Esophagus squamous epithelium (tissue), 4 donors: ENCODE measurements at regions not wholly inside any gene's neighbourhood (a gene's known extent, or its start where the extent isn't known, plus 50 kb on each side); places are given as distances from the start of the nearest gene placed in this dataset.

Experiments used
- POLR2A ChIP-seq, 4 donors: fragments of 450-650 bp; IDR thresholded peaks; one replicate each; pipeline ENCODE4 v1.6.1; 2017; ENCODE audit warnings: antibody characterized with exemption in 4 of 4, mild to moderate bottlenecking in 4 of 4, moderate library complexity in 3 of 4
- TF ChIP-seq, protein P1 (sequence below), 6 experiments: fragments of 450-650 bp in 4 of 6; fragments of 200-600 bp in 2 of 6; sonication (generic) in 2 of 6; IDR thresholded peaks; one replicate each; pipeline ENCODE4 v1.5.1; 2016 to 2019; ENCODE audit warnings: antibody characterized with exemption in 6 of 6, mild to moderate bottlenecking in 4 of 6, moderate library complexity in 4 of 6

DNA sequence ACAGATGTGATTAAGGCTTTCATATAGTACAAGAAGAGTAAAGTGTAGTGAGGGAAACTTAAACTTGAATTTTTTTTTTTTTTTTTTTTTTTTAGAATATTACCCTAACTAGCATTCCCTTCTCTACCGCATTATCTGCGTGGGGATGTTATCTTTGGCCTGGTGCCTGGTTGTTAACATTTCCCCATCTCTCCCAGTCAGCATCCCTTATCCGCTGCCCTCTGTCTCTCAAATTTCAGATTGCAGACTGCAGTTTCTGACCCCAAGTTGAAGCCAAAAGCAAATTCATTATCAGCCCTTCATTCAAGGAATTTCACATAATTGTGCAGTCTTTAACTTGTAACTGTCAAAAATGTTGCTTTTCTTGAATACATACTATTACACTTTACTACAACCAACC lies 353.0 kb downstream of the PLOD2 start:
- TF ChIP-seq, protein P1, sequence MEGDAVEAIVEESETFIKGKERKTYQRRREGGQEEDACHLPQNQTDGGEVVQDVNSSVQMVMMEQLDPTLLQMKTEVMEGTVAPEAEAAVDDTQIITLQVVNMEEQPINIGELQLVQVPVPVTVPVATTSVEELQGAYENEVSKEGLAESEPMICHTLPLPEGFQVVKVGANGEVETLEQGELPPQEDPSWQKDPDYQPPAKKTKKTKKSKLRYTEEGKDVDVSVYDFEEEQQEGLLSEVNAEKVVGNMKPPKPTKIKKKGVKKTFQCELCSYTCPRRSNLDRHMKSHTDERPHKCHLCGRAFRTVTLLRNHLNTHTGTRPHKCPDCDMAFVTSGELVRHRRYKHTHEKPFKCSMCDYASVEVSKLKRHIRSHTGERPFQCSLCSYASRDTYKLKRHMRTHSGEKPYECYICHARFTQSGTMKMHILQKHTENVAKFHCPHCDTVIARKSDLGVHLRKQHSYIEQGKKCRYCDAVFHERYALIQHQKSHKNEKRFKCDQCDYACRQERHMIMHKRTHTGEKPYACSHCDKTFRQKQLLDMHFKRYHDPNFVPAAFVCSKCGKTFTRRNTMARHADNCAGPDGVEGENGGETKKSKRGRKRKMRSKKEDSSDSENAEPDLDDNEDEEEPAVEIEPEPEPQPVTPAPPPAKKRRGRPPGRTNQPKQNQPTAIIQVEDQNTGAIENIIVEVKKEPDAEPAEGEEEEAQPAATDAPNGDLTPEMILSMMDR (IDR thresholded peaks at IDR 0.05): no peak
- TF ChIP-seq POLR2A (IDR thresholded peaks at IDR 0.05): no peak
